CD14-positive monocyte (primary cell): ENCODE measurements at regions not wholly inside any gene's neighbourhood (a gene's known extent, or its start where the extent isn't known, plus 50 kb on each side); places are given as distances from the start of the nearest gene placed in this dataset.
A peak's percentile ranks its signal among the peaks of the same experiment; 100 is the strongest.

Experiments
- DNase-seq, 3 donors: peaks; one replicate each; pipeline ENCODE4 v3.0.0-alpha.2; 2011 to 2022
- H2AFZ ChIP-seq: 2 replicates; pipeline ENCODE4 v1.6.0; 2012; ENCODE audit warnings: mild to moderate bottlenecking, low read depth, low read length, inconsistent platforms; ENCODE audit not compliant: insufficient read depth, poor library complexity, severe bottlenecking
- H3K27ac ChIP-seq, 2 donors: 1 replicate in 1 of 2; 2 replicates in 1 of 2; pipeline ENCODE4 v1.5.1; 2012 to 2013; ENCODE audit warnings: low read length in 2 of 2, control low read depth in 1 of 2, inconsistent platforms in 1 of 2, low read depth in 1 of 2, mild to moderate bottlenecking in 1 of 2
- H3K27me3 ChIP-seq, 2 donors: one replicate each; pipeline versions ENCODE4 v1.6.0 to v1.6.1; 2011 to 2013; ENCODE audit warnings: low read length in 2 of 2; ENCODE audit not compliant: control insufficient read depth in 2 of 2, insufficient read depth in 2 of 2
- H3K36me3 ChIP-seq, 2 donors: replicated peaks in 1 of 2; 1 replicate in 1 of 2; 2 replicates in 1 of 2; pipeline versions ENCODE4 v1.5.1 to v1.6.1; 2012 to 2013; ENCODE audit warnings: low read length in 2 of 2, control low read depth in 1 of 2, inconsistent platforms in 1 of 2, mild to moderate bottlenecking in 1 of 2; ENCODE audit not compliant: insufficient read depth in 2 of 2, control insufficient read depth in 1 of 2
- H3K4me1 ChIP-seq, 2 donors: 1 replicate in 1 of 2; 2 replicates in 1 of 2; pipeline versions ENCODE4 v1.5.1 to v1.6.1; 2012 to 2013; ENCODE audit warnings: low read length in 2 of 2, control low read depth in 1 of 2, inconsistent platforms in 1 of 2, mild to moderate bottlenecking in 1 of 2, moderate library complexity in 1 of 2; ENCODE audit not compliant: insufficient read depth in 2 of 2, control insufficient read depth in 1 of 2
- H3K4me2 ChIP-seq: replicated peaks from 2 replicates; pipeline ENCODE3; 2012; ENCODE audit warnings: low read length, moderate library complexity, mild to moderate bottlenecking; ENCODE audit not compliant: poor library complexity, severe bottlenecking; ENCODE audit errors: extremely low read depth
- H3K4me3 ChIP-seq, 3 experiments: fragments of 200-600 bp in 1 of 3; sonication (generic) in 1 of 3; replicated peaks in 1 of 3; 1 replicate in 2 of 3; 2 replicates in 1 of 3; pipeline ENCODE4 v1.5.1; 2011 to 2013; ENCODE audit warnings: low read length in 3 of 3, mild to moderate bottlenecking in 3 of 3, control low read depth in 2 of 3, low read depth in 2 of 3, inconsistent platforms in 1 of 3, moderate library complexity in 1 of 3
- H3K79me2 ChIP-seq: 2 replicates; pipeline ENCODE4 v1.6.0; 2012; ENCODE audit warnings: mild to moderate bottlenecking, control low read depth, inconsistent platforms, low read length, moderate library complexity; ENCODE audit not compliant: insufficient read depth
- H3K9ac ChIP-seq: 2 replicates; pipeline ENCODE4 v1.6.0; 2017; ENCODE audit warnings: low read length, mild to moderate bottlenecking; ENCODE audit not compliant: insufficient read depth, poor library complexity, severe bottlenecking
- H3K9me3 ChIP-seq, 2 donors: replicated peaks in 1 of 2; 1 replicate in 1 of 2; 2 replicates in 1 of 2; pipeline versions ENCODE4 v1.5.1 to v1.6.1; 2012 to 2013; ENCODE audit warnings: low read length in 2 of 2, control low read depth in 1 of 2; ENCODE audit not compliant: control insufficient read depth in 1 of 2, insufficient read depth in 1 of 2
- H4K20me1 ChIP-seq: 2 replicates; pipeline ENCODE4 v1.6.0; 2012; ENCODE audit warnings: mild to moderate bottlenecking, low read length, control low read depth, moderate library complexity; ENCODE audit not compliant: insufficient read depth
- H3K27ac Mint-ChIP-seq, 7 donors: one replicate each; pipeline ENCODE4 v1.8.0; 2020; ENCODE audit warnings: mild to moderate bottlenecking in 7 of 7, mixed read lengths in 7 of 7, moderate library complexity in 6 of 7, inconsistent platforms in 2 of 7
- H3K27me3 Mint-ChIP-seq, 3 donors: one replicate each; pipeline ENCODE4 v1.8.0; 2021 to 2022; ENCODE audit warnings: low read depth in 3 of 3, mild to moderate bottlenecking in 3 of 3, mixed read lengths in 3 of 3, moderate library complexity in 3 of 3, inconsistent platforms in 1 of 3
- H3K36me3 Mint-ChIP-seq, 2 donors: one replicate each; pipeline ENCODE4 v1.8.0; 2020; ENCODE audit warnings: mixed read lengths in 2 of 2, inconsistent platforms in 1 of 2, mild to moderate bottlenecking in 1 of 2
- H3K4me1 Mint-ChIP-seq: one replicate; pipeline ENCODE4 v1.8.0; 2020; ENCODE audit warnings: mild to moderate bottlenecking, mixed read lengths
- H3K4me3 Mint-ChIP-seq, 2 donors: one replicate each; pipeline ENCODE4 v1.8.0; 2020; ENCODE audit warnings: mild to moderate bottlenecking in 2 of 2, mixed read lengths in 2 of 2, moderate library complexity in 1 of 2
- H3K9me3 Mint-ChIP-seq, 7 donors: one replicate each; pipeline ENCODE4 v1.8.0; 2020 to 2022; ENCODE audit warnings: mixed read lengths in 7 of 7, mild to moderate bottlenecking in 6 of 7, moderate library complexity in 6 of 7, inconsistent platforms in 2 of 7
- CTCF ChIP-seq: fragments of 200-600 bp; IDR thresholded peaks from one replicate; pipeline ENCODE4 v1.8.0; 2022; ENCODE audit warnings: antibody characterized with exemption, mild to moderate bottlenecking
- WGBS: methylation state at CpG from one replicate; pipeline ENCODE4 v1.1.5; 2013; ENCODE audit warnings: missing lambda C conversion rate; ENCODE audit not compliant: insufficient coverage; 5-methylcytosine and 5-hydroxymethylcytosine counted together
- intact Hi-C, 2 donors: fragments of 100-400 bp; cut with micrococcal nuclease; formaldehyde crosslinking; loops; one replicate each; pipeline versions ENCODE4 v1.15.0 to v1.15.1; 2023

GRCh38 chr1:148385371-148386030, 97.6 kb downstream of the PPIAL4G start:
- WGBS = 68% methylated on average over 4 of the region's 4 CpGs
- H3K9ac ChIP-seq = no peak overlapping the region
- H3K27ac ChIP-seq = no peak overlapping the region
- no peak overlapping the region for H3K4me3 ChIP-seq
- DNase-seq = peak in 1 of 3 donors; percentile 19
- H3K27ac Mint-ChIP-seq = no peak overlapping the region
- H3K79me2 ChIP-seq = no peaks in the 10 kb centered on the region
- H3K4me3 Mint-ChIP-seq = no peak overlapping the region
- H3K27me3 Mint-ChIP-seq = peaks cover 0 to 4% (median 2%) of the 10 kb centered on the region in 3 donors
- intact Hi-C loops = no loop called here
- H3K9me3 ChIP-seq = no peaks in the 10 kb centered on the region
- H3K27me3 ChIP-seq = no peaks in the 10 kb centered on the region
- no peaks in the 10 kb centered on the region for H3K36me3 Mint-ChIP-seq
- no peak overlapping the region for H2AFZ ChIP-seq
- H3K4me2 ChIP-seq = no peak overlapping the region
- H3K4me1 Mint-ChIP-seq = peaks cover 29% of the 10 kb centered on the region
- H3K36me3 ChIP-seq = no peaks in the 10 kb centered on the region
- peaks cover 0 to 2% (median 0%) of the 10 kb centered on the region in 7 donors for H3K9me3 Mint-ChIP-seq
- no peak for TF ChIP-seq CTCF
- no peaks in the 10 kb centered on the region for H4K20me1 ChIP-seq
- H3K4me1 ChIP-seq = peaks cover 10 to 14% of the 10 kb centered on the region in 2 donors

DNA sequence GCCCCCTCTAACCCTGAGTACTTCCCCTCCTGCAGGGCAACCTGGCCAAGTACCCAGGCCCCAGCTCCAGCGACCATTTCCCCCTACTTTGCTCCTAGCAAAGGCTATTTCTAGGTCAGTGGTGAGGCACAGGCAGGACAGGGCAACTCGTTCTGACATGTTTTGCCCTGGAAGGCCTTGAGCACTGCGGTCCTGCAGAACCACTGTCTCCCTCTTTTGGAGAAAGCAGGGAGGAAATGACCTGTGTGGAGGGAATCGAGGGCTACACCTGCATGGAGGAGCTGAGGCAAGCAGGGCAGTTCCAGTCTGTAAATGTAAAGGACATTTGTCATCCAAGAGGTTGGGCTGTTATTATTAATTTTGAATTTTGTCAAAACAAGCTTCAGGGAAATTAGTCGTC, 99.1 kb downstream of the PPIAL4G start:
- Mint-ChIP-seq H3K27ac (no peak overlapping the region), H3K4me1 (peaks cover 39% of the 10 kb centered on the region), H3K4me3 (no peak overlapping the region), H3K27me3 (peaks cover 0 to 6% (median 2%) of the 10 kb centered on the region in 3 donors), H3K9me3 (peaks cover 0 to 2% (median 0%) of the 10 kb centered on the region in 7 donors), H3K36me3 (no peaks in the 10 kb centered on the region)
- Histone ChIP-seq H3K9me3 (no peaks in the 10 kb centered on the region), H3K4me3 (no peak overlapping the region), H3K4me2 (no peak overlapping the region), H3K36me3 (no peaks in the 10 kb centered on the region), H3K27ac (no peak overlapping the region), H3K9ac (no peak overlapping the region), H3K4me1 (peaks cover 13 to 14% of the 10 kb centered on the region in 2 donors), H3K79me2 (no peaks in the 10 kb centered on the region), H3K27me3 (no peaks in the 10 kb centered on the region), H2AFZ (no peak overlapping the region), H4K20me1 (no peaks in the 10 kb centered on the region)
- no peak for DNase-seq
- intact Hi-C loops = no loop called here
- WGBS = 89% methylated on average over 3 of the region's 5 CpGs
- no peak for TF ChIP-seq CTCF
